Activated CD8-positive, alpha-beta memory T cell treated with anti-CD3 and anti-CD28 coated beads, Interleukin-2, amount 50 U/mL, for 1 hour (primary cell): ENCODE measurements at regions not wholly inside any gene's neighbourhood (a gene's known extent, or its start where the extent isn't known, plus 50 kb on each side); places are given as distances from the start of the nearest gene placed in this dataset.

Source experiments
- DNase-seq: peaks from one replicate; pipeline ENCODE4 v3.0.0-alpha.2; 2020; ENCODE audit errors: extremely low read depth

DNA sequence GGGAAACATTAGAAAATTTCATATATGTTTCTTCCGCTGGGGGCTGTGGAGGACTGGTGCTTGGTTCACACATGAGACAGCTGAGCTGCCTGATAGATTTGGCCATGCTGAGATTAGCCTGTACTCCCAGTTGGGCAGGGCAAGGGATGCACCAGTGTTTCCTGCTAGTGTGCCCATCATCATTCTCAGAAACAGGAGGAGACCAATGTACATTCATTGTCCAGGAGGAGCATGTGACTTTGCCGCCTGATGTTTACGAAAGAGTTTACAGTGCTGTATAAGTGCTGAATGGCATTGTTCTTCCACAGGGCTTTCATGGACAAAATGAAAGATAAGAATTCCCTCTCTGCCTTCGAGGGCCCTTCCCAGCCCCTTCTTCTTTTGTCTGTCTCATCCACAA lies 311.1 kb upstream of the THBS1 start:
- DNase-seq = no peak

DNA sequence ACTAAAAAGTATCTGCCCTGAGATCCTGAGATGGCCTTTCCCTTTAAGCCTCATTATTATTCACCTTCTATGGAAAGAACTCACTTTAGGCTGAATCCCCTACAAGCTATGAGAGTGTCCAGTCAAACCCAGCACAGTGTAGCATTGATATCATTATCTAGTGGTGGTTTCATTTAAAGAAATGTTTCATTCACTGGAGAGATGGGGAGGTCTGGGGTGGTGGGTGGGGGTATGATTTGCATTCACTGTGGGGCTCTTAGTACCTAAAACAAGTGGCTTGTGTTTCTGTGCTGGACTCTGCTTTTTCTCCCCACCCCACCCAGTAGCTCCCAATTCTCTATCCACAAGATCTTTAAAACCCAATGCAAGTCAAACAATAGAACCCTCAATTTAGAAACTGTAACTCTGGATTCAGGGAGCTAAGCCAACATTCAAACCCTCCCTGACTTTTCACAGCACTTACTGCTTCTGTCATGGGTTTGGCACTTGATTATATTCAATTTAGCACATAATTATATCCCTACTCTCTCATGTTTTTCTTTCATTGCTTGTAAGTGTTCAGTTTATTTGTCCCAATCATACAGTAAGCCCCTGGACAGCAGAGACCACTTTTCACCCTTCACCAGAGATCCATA lies 310.5 kb upstream of the THBS1 start:
- DNase-seq = no peak

GRCh38 chr15:39270934-39271333 lies 309.9 kb upstream of the THBS1 start:
- no peak for DNase-seq

- no peak for DNase-seq
Observed at GRCh38 chr15:39272901-39273300, 308.0 kb upstream of the THBS1 start.

GRCh38 chr15:39273717-39274411 lies 307.0 kb upstream of the THBS1 start:
- no peak for DNase-seq

DNA sequence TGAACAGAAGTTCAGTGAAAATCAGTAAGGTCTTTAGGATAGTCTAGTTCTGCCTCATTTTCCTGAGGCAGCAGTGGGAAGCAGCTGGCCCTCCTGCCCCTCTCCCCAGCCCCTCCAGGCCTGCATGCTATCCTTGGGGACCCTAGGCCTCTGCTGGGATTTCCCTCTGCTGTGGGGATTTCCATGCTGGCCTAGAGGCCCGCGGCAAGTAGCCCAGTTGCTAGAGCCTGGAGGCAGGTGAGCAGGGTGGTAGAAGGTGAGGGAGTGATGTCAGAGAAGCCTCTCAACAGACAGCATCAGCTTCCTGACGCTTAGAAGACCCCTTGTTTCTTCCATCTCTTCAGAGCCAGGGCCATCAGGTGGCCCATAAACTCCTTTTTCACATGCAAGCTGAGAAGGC lies 305.8 kb upstream of the THBS1 start:
- DNase-seq = no peak

DNA sequence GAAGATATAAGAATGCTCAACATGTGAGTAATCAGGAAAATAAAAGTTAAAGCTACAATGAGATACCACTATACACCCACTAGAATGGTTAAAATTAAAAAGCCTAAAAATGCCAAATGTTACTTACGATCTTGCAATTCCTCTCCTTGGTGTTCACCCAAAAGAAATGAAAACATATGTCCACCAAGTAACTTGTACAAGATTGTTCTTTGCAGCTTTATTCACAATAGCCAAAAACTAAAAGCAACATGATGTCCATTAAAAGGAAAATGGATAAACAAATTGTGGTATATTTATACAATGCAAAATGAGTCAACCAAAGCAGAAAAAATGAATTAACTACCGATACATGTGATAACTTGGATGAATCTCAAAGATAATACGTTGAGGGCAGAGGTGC lies 301.6 kb upstream of the THBS1 start:
- DNase-seq = no peak

GRCh38 chr15:39281094-39281493 lies 299.8 kb upstream of the THBS1 start:
- DNase-seq = no peak

- no peak for DNase-seq
Observed at GRCh38 chr15:39282663-39283208, 298.1 kb upstream of the THBS1 start.

GRCh38 chr15:39283531-39283930 lies 297.3 kb upstream of the THBS1 start:
- DNase-seq = no peak

GRCh38 chr15:39285071-39285470 lies 295.8 kb upstream of the THBS1 start:
- no peak for DNase-seq

DNA sequence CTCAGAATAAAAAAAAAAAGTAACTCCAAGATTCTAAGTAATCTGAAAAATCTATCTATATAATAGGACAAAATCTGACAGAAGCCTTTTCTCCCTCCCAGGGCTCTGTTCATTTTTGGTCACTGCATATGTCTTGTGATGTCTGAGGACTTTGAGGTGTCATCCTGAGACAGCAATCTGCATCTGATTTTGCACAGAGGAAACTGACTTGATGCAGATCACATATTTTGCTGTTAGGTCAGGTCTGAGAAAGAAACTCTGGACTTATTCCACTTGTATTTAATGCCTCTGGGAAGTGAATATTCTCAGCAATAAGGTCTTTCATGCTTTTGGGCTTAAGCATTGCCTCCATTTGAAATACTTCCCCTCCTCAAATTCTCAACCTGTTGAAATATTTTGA lies 295.2 kb upstream of the THBS1 start:
- DNase-seq = no peak

GRCh38 chr15:39286706-39287105 lies 294.2 kb upstream of the THBS1 start:
- DNase-seq = no peak

GRCh38 chr15:39287322-39288195 lies 293.3 kb upstream of the THBS1 start:
- no peak for DNase-seq

DNA sequence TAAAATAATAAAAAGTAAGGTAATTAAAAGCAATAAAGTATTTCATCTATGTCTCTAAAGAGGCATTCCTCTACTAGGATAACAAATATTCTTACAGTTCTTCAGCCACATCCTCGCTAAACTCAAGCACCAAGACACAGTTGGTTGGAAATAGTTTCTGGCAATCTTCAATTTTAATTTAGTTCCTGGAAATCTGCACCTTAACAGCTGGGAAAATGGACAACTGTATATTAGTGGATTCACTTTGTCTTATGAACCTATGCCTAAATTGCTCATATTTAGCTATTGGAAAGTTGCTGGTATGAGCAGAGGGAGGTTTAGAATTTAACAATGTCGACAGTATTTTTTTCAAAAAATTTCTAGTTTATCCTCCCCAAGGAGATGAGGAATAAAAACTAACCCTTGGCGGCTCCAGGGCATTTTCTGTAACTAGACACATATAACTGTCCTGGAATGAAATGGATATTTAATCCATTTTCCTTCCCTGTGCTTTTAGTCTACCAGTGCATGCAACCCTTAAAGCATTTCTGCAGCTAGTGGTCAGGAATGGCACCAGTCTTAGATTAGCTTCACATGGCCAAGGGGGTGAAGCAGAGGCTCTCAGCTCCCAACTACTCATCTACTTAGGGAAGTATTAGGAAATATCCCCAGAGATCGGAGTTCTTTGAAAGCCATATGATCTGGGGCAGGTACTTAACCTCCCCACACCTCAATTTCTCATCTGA lies 290.0 kb upstream of the THBS1 start:
- DNase-seq = no peak

DNA sequence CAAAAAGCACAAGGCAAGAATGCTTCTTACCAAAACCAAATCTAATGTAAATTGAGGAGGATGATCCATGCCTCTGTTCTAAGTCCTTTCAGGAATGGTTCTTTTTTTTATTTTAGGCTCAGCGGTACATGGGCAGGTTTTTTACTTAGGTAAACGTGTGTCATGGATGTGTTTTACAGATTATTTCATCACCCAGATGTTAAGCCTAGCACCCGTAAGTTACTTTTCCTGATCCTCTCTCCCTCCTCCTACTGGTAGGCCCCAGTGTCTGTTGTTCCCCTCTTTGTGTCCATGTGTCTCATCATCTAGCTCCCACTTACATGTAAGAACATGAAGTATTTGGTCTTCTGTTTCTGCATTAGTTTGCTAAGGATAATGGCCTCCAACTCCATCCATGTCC lies 289.2 kb upstream of the THBS1 start:
- no peak for DNase-seq

- DNase-seq = no peak
Observed at GRCh38 chr15:39296955-39297354, 283.9 kb upstream of the THBS1 start.

GRCh38 chr15:39298271-39298962 lies 282.5 kb upstream of the THBS1 start:
- DNase-seq = no peak

DNA sequence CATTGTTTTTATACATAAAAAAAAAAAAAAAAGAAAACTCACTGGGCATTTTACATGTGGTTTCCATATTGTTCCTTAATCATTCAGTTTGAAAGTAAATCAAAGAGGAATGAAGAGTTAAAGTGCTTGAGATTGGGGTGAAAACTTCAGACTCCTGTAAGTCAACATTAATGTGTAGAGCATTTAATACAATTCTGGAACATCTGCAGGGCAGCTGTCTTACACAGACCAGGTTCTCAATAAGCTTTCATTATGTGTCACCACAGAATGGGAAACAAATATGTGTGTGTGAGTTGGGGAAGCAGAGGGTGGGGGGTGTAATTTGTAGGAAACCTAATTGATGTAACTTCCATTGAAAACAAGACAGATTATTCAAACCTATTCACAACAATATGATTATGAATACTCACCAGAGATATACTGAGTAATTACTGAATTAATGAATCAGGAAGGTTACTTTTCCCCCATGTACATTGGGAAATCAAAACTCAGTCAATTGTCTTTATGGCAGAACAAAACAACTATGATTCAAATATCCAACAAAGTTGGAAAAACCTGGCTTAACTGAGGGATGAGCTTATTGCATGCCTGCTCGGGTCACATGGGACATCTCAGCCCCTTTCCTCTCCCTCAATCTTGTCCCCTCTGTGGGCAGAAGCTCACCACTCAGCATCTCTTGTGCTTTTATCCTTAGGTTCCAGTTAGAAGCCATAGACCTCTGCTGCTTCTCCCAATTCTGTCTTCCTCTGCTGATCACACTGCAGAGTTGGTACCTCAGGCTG lies 281.2 kb upstream of the THBS1 start:
- no peak for DNase-seq

GRCh38 chr15:39300451-39301153 lies 280.3 kb upstream of the THBS1 start:
- DNase-seq = no peak
